HG02678 (cell line): ENCODE measurements at regions not wholly inside any gene's neighbourhood (a gene's known extent, or its start where the extent isn't known, plus 50 kb on each side); places are given as distances from the start of the nearest gene placed in this dataset.

Experiments
- ATAC-seq: cut with Tn5 transposase; IDR thresholded peaks from one replicate; pipeline ENCODE4 v1.9.1; 2021; ENCODE audit warnings: mild to moderate bottlenecking, moderate library complexity; ENCODE audit not compliant: unreplicated experiment

DNA sequence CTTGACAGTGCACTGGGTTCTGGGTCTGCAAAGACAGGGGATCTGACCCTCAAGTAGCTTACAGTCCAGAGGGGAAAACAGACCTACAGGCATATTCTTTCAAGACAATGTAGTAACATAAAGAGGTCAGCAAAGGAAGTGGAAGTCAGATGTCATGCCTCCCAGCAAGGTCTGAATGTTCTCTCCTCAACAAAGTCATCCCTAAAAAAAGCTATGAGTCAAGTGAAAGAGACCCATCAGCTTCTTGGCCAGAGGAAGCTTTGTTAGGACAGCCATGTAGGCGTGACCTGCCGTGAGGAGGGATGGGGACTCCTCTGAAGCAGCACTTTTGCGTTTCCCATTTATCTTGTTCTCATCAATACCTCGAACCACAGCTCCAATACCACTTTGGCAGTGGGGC is 331.6 kb upstream of the NR2F2 start:
- no peak for ATAC-seq

- ATAC-seq: no peak
These were observed 327.3 kb upstream of the NR2F2 start for GRCh38 chr15:96002890-96003859.

DNA sequence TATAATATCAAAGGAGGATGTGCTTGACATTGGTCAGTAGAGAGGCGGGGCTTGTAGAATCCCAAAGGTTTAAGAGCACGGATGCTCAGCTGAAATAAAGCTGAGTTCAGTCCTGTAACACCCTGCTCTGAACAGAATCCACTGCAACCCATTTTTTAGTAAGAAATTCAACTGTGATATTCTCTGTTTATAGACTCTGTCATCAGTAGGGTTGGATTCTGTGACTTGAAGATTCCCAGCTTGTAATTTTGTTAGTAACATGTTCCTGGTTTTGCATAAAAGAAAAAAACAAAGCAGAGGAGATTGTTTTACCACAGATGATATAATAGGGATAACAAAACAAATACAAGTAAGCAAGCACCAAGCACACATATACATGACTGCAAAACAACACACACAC is 324.6 kb upstream of the NR2F2 start:
- ATAC-seq: no peak

DNA sequence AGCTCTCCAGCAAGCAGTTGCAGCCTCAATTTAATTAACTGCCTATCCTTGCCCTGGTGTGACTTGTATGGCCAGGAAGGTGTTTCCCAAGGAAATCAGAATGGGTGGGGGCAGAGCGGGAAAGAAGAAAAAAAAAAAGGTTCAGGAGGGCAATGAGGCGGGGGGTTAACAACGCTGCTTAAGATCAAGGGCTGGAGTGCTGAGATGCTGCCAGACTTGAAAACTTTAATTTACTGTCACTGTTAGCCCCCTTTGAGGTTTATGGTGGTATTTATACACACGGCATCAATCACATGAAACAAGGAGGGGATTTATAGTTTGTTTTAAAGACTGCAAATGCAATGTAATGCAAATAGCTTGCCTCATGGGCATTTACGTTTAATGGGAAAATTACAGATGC is 319.4 kb upstream of the NR2F2 start:
- no peak for ATAC-seq

GRCh38 chr15:96014939-96015338 is 315.6 kb upstream of the NR2F2 start:
- no peak for ATAC-seq

GRCh38 chr15:96019114-96019513 is 311.4 kb upstream of the NR2F2 start:
- no peak for ATAC-seq

- ATAC-seq: no peak
These were observed 310.4 kb upstream of the NR2F2 start for GRCh38 chr15:96020133-96020532.

DNA sequence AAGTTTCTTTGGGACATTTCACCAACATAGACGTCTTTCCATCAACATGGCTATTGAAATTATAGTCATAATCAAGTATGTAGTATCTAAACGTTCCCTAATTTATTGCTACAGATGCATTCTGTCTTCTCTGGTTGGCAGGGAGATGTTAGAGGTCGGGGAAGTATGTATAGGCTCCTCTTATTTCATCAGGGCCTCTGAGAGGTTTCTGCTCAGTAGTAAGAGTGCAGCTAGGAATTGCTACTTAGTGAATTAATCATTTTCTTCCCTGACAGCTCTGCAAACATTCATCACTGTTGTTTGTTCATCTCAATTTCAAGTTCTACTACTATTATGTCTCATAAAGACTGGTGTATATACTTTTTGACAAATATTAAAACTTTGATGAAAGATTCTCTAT is 309.7 kb upstream of the NR2F2 start:
- ATAC-seq: no peak

DNA sequence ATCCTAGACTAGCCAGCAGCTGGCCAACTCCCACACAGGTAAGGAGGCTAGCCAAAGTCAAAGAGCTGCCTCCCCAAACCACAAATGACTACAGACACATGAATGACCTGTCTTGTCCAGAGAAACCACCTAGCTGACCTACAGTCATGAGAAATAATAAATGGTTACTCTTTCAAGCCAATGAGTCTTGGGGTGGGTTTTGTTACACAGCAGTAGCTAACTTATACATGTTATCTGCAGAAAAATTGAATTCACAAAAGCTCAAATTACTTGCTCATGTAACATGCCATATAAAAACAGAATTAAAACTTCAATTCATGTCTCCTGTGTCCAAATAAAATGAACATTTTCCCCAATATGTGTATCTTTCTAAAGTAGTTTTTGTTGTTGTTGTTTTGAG is 307.4 kb upstream of the NR2F2 start:
- no peak for ATAC-seq

DNA sequence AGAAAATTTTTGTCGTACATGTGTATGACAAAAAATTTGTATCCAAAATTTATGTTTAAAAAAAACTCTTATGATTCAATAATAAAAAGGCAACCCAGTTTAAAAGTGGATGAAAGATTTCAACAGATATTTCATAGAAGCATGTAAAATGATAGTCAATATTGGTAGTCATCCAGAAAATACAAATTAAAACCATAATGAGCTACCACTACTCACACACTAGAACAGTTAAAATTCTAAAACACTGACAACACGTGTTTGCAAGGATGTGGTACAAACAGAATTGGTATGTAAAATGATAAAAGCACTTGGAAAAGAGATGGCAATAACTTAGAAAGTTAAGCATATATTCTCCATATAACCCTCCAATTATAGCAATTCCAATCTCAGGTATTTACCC is 303.0 kb upstream of the NR2F2 start:
- ATAC-seq: no peak

- ATAC-seq: no peak
These were observed 301.9 kb upstream of the NR2F2 start for GRCh38 chr15:96028620-96029019.

- no peak for ATAC-seq
These were observed 301.3 kb upstream of the NR2F2 start for GRCh38 chr15:96029172-96029571.

GRCh38 chr15:96031426-96032110 is 298.9 kb upstream of the NR2F2 start:
- no peak for ATAC-seq

GRCh38 chr15:96035091-96035490 is 295.4 kb upstream of the NR2F2 start:
- no peak for ATAC-seq

- no peak for ATAC-seq
These were observed 294.9 kb upstream of the NR2F2 start for GRCh38 chr15:96035635-96036034.

DNA sequence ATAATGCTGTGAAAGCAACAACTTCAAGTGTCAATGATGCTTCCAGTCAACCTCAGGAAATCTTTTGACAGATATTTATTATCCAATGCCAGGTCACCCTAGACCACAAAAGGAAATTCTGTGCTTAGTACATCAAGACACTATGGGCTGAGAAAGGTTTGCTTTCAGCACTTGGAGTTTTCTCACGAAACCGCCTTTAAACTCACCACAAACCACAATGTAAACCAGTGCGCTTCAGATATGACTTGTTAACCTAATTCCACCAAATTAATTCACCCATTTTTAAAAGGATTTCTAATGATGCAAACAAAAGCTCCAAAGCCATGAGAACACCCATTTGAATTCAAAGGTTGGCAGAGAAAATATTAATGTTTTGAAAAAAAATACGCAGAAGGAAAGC is 292.9 kb upstream of the NR2F2 start:
- ATAC-seq: peak; percentile 65

DNA sequence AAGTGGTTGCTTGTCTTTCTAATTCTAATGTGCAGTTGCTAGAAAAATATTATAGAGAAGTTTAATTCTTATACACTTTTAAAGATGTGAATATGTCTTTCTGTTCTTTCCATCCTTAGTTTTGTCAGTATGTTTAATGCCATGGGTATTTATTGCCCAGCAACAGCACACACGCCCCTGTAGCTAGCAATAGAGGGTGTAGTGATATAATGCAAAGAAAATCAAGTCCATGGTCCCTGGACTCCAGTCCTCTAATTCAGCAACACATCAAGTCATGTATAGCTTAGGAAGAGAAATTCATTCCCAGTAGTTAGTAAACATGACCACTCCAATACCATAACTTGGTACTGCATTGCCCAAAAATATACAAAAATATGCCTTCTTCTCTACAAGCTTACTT is 292.4 kb upstream of the NR2F2 start:
- no peak for ATAC-seq

- no peak for ATAC-seq
These were observed 291.9 kb upstream of the NR2F2 start for GRCh38 chr15:96038650-96039049.

DNA sequence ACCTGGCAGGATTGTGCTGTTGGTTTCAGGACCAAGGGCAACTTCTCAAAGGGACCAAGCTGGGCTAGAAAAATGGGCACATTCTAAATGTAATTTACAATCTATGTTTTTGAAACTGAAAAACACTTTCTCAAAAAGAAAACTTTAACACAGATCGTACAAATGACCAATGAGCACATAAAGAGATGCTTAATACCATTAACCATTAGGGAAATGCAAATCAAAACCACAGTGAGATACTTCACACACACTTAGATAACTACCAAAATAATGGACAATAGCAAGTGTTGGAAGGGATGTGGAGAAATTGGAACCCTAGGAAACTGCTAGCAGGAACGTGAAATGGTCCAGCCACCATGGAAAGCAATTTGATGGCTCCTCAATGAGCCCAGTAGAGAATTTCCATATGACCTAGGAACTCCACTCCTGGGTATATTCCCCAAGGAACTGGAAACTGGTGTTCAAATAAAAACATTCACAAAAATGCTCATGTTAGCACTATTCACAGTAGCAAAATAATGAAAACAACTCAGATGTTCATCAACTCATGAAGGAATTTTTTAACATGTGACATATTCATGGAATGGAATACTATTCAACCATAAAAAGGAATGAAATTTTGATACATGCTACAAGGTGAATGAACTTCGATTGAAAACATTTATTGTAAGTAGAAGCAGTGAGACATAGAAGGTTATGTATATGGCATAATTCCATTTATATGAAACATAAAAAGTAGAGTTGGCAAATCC is 288.3 kb upstream of the NR2F2 start:
- no peak for ATAC-seq

GRCh38 chr15:96042734-96043224 is 287.7 kb upstream of the NR2F2 start:
- ATAC-seq: peak; percentile 85

GRCh38 chr15:96043591-96044171 is 286.8 kb upstream of the NR2F2 start:
- ATAC-seq: no peak
